ENCODE measurements at regions not wholly inside any gene's neighbourhood (a gene's known extent, or its start where the extent isn't known, plus 50 kb on each side); places are given as distances from the start of the nearest gene placed in this dataset.

DNA sequence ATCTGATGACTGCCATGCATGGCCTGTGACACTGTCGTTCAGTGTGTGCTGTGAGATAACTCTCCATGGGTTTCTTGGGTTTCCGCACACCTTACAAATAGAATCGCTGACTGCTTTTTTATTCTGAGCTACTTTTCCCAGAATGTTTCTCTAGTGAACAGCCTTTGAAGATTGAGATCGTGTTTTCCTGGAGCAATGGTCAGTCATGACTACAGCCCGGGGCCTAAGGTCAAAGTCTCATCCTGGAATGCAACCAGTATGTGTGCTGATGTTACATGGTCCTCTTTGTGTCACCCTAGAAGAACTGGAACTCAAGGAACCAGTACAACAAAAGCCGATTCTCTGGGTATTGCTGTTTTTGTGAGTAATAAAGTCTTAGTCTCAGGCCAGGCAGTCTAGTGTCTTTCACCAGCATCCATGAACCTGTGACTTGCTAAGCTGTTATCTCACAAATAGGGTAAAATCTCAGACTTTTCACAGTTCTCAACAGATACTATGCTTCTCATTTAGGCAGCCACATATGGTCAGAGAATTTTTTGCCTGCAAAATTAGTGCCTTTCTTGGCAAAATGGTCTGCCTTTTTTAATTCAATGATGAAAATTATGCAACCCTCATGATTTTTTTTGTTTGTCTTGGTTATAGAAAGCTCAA, 124.9 kb upstream of the PIEZO2 start (continued):
- TF ChIP-seq, protein P1, sequence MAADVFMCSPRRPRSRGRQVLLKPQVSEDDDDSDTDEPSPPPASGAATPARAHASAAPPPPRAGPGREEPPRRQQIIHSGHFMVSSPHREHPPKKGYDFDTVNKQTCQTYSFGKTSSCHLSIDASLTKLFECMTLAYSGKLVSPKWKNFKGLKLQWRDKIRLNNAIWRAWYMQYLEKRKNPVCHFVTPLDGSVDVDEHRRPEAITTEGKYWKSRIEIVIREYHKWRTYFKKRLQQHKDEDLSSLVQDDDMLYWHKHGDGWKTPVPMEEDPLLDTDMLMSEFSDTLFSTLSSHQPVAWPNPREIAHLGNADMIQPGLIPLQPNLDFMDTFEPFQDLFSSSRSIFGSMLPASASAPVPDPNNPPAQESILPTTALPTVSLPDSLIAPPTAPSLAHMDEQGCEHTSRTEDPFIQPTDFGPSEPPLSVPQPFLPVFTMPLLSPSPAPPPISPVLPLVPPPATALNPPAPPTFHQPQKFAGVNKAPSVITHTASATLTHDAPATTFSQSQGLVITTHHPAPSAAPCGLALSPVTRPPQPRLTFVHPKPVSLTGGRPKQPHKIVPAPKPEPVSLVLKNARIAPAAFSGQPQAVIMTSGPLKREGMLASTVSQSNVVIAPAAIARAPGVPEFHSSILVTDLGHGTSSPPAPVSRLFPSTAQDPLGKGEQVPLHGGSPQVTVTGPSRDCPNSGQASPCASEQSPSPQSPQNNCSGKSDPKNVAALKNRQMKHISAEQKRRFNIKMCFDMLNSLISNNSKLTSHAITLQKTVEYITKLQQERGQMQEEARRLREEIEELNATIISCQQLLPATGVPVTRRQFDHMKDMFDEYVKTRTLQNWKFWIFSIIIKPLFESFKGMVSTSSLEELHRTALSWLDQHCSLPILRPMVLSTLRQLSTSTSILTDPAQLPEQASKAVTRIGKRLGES (CRISPR knock-in tag; IDR thresholded peaks at IDR 0.05; ENCODE audit: borderline replicate concordance): no peak
- TF ChIP-seq ZNF124 (CRISPR knock-in tag; IDR thresholded peaks at IDR 0.05) (no peak), RFX3 (CRISPR knock-in tag; IDR thresholded peaks at IDR 0.05) (no peak), NCOA1 (CRISPR knock-in tag; IDR thresholded peaks at IDR 0.05) (no peak), MXD4 (CRISPR knock-in tag; IDR thresholded peaks at IDR 0.05) (no peak), MIXL1 (CRISPR knock-in tag; IDR thresholded peaks at IDR 0.05) (0 out of 2 replicates have a peak, but pooled peaks have one; percentile 44), NFRKB (IDR thresholded peaks at IDR 0.05) (no peak), SYNCRIP (IDR thresholded peaks at IDR 0.05; ENCODE audit: insufficient read depth, low read depth, low read length) (no peak), BCL6 (CRISPR knock-in tag; IDR thresholded peaks at IDR 0.05) (peak; percentile 96), ZNF496 (CRISPR knock-in tag; IDR thresholded peaks at IDR 0.05; ENCODE audit: insufficient replicate concordance) (no peak), POGZ (CRISPR knock-in tag; IDR thresholded peaks at IDR 0.05) (peak; percentile 61), U2AF2 (IDR thresholded peaks at IDR 0.05; ENCODE audit: low read depth, low read length) (no peak), RFX1 (IDR thresholded peaks at IDR 0.05) (no peak), PLRG1 (conservative IDR thresholded peaks at IDR 0.05) (no peak), ATRX (CRISPR knock-in tag; IDR thresholded peaks at IDR 0.05; ENCODE audit: borderline replicate concordance) (no peak), HDAC6 (IDR thresholded peaks at IDR 0.05; ENCODE audit: low read depth, low read length) (no peak), PAF1 (CRISPR knock-in tag; IDR thresholded peaks at IDR 0.05) (no peak)
- TF ChIP-seq, protein P2, sequence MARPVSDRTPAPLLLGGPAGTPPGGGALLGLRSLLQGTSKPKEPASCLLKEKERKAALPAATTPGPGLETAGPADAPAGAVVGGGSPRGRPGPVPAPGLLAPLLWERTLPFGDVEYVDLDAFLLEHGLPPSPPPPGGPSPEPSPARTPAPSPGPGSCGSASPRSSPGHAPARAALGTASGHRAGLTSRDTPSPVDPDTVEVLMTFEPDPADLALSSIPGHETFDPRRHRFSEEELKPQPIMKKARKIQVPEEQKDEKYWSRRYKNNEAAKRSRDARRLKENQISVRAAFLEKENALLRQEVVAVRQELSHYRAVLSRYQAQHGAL (CRISPR knock-in tag; IDR thresholded peaks at IDR 0.05; ENCODE audit: not compliant biosample characterization): no peak
- TF ChIP-seq, protein P3, sequence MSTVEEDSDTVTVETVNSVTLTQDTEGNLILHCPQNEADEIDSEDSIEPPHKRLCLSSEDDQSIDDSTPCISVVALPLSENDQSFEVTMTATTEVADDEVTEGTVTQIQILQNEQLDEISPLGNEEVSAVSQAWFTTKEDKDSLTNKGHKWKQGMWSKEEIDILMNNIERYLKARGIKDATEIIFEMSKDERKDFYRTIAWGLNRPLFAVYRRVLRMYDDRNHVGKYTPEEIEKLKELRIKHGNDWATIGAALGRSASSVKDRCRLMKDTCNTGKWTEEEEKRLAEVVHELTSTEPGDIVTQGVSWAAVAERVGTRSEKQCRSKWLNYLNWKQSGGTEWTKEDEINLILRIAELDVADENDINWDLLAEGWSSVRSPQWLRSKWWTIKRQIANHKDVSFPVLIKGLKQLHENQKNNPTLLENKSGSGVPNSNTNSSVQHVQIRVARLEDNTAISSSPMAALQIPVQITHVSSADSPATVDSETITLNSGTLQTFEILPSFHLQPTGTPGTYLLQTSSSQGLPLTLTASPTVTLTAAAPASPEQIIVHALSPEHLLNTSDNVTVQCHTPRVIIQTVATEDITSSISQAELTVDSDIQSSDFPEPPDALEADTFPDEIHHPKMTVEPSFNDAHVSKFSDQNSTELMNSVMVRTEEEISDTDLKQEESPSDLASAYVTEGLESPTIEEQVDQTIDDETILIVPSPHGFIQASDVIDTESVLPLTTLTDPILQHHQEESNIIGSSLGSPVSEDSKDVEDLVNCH (CRISPR knock-in tag; IDR thresholded peaks at IDR 0.05): no peak
- TF ChIP-seq, protein P4, sequence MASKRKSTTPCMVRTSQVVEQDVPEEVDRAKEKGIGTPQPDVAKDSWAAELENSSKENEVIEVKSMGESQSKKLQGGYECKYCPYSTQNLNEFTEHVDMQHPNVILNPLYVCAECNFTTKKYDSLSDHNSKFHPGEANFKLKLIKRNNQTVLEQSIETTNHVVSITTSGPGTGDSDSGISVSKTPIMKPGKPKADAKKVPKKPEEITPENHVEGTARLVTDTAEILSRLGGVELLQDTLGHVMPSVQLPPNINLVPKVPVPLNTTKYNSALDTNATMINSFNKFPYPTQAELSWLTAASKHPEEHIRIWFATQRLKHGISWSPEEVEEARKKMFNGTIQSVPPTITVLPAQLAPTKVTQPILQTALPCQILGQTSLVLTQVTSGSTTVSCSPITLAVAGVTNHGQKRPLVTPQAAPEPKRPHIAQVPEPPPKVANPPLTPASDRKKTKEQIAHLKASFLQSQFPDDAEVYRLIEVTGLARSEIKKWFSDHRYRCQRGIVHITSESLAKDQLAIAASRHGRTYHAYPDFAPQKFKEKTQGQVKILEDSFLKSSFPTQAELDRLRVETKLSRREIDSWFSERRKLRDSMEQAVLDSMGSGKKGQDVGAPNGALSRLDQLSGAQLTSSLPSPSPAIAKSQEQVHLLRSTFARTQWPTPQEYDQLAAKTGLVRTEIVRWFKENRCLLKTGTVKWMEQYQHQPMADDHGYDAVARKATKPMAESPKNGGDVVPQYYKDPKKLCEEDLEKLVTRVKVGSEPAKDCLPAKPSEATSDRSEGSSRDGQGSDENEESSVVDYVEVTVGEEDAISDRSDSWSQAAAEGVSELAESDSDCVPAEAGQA (IDR thresholded peaks at IDR 0.05; ENCODE audit: low read depth): no peak
- TF ChIP-seq, protein P4 (CRISPR knock-in tag; IDR thresholded peaks at IDR 0.05; ENCODE audit: borderline replicate concordance): no peak
